ENCODE measurements at regions not wholly inside any gene's neighbourhood (a gene's known extent, or its start where the extent isn't known, plus 50 kb on each side); places are given as distances from the start of the nearest gene placed in this dataset.

GRCh38 chr5:176716320-176716719 lies 69.0 kb downstream of the TSPAN17 start:
- intact Hi-C loops (cut with micrococcal nuclease), result no loop called here
- no peaks in the 10 kb centered on the region for H3K9me3 ChIP-seq (replicated peaks; ENCODE audit: control insufficient read depth, insufficient read depth, low read length)
- H3K79me2 ChIP-seq (ENCODE audit: control insufficient read depth, insufficient read depth, low read length), result no peaks in the 10 kb centered on the region
- no TSS peak for BruUV-seq (replicated peaks)
- no peak overlapping the region for H2AFZ ChIP-seq (ENCODE audit: low read depth, low read length)
- H3K9me1 ChIP-seq (replicated peaks; ENCODE audit: control insufficient read depth, extremely low read depth, insufficient read depth, low read length), result no peaks in the 10 kb centered on the region
- H3K4me3 ChIP-seq (replicated peaks in 1 of 3; ENCODE audit: insufficient read depth in 1 of 3, low read depth in 1 of 3, low read length in 3 of 3), result no peak overlapping the region
- TF ChIP-seq POLR2AphosphoS5 (IDR thresholded peaks at IDR 0.05; ENCODE audit: insufficient read depth, low read depth, low read length), result no peak
- TF ChIP-seq EZH2 (IDR thresholded peaks at IDR 0.05; ENCODE audit: borderline replicate concordance, low read depth, low read length, severe bottlenecking), result no peak
- TF ChIP-seq FOS (IDR thresholded peaks at IDR 0.05; ENCODE audit: borderline replicate concordance, insufficient read depth, low read length), result no peak
- TF ChIP-seq GATA2 (IDR thresholded peaks at IDR 0.05; ENCODE audit: insufficient read depth, insufficient read length, low read depth, low read length), result no peak
- TF ChIP-seq, protein P1, sequence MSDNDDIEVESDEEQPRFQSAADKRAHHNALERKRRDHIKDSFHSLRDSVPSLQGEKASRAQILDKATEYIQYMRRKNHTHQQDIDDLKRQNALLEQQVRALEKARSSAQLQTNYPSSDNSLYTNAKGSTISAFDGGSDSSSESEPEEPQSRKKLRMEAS (IDR thresholded peaks at IDR 0.05; ENCODE audit: insufficient read depth, insufficient read length), result no peak
- no peak for TF ChIP-seq MYC (IDR thresholded peaks at IDR 0.05; ENCODE audit: low read depth, low read length)
- TF ChIP-seq JUN (IDR thresholded peaks at IDR 0.05; ENCODE audit: borderline replicate concordance, insufficient read depth, insufficient read length, low read depth), result peak; percentile 10
- no peak for TF ChIP-seq POLR2A (IDR thresholded peaks at IDR 0.05; ENCODE audit: low read depth, low read length)
- POLR2A ChIA-PET, result no interaction called here
- no peaks in the 10 kb centered on the region for H4K20me1 ChIP-seq (replicated peaks; ENCODE audit: control insufficient read depth, extremely low read depth, insufficient read depth, low read length)
- H3K4me1 ChIP-seq (ENCODE audit: control insufficient read depth, extremely low read depth, insufficient read depth, low read length), result no peaks in the 10 kb centered on the region
- H3K27me3 ChIP-seq (ENCODE audit: control insufficient read depth in 2 of 2, insufficient read depth in 2 of 2, low read length in 2 of 2), result peaks cover 4 to 20% of the 10 kb centered on the region in 2 experiments
- dilution Hi-C loops (cut with MboI; ENCODE audit: extremely low pct_ligation_motif_present, low sequenced_read_pairs), result no loop called here
- FAIRE-seq, result no peak
- CTCF ChIA-PET, result interaction anchor here (0.6 to 1.0 kb wide), 3 partner anchors 28 to 1182 kb away, joined by 3 read pairs; no protein-coding TSS in a partner anchor
- no peak overlapping the region for H3K4me2 ChIP-seq (ENCODE audit: insufficient read depth, low read length)
- H3K36me3 ChIP-seq (ENCODE audit: control insufficient read depth in 2 of 2, extremely low read depth in 1 of 2, insufficient read depth in 2 of 2, low read length in 2 of 2), result no peaks in the 10 kb centered on the region
- H3K9ac ChIP-seq (replicated peaks; ENCODE audit: extremely low read depth, insufficient read depth, low read length), result no peak overlapping the region
- H3K27ac ChIP-seq (ENCODE audit: insufficient read depth, low read depth, low read length), result no peak overlapping the region
- no peak for DNase-seq (ENCODE audit: low read depth, low spot score)

DNA sequence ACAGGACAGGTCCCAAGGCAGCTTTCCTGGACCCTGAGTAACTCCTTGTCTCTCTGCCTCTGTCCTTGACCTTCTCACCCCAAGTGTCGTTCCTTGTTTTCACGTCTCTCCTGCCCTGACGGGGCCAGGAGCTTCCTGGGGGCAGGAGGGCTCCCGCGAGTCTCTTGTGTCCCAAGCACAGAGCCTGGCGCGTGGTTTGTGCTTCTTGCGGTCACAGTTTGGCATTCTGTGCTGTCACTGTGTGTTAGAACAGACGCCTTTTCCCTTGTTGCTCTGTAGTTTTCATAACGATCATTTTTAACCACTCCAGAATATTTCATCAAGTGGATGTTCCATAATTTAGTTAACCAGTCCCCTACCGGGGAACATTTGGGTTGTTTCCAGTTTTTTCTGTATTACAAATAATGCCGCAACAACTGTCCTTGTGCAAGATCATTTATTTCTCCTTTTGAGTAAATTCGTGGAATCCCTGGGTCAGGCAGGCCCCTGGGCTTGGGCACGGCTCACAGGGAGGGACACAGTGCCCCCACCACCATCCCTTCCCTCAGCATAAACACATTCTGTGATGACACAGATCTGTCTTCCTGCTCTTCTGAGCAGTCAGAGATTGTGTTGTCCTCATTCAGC lies 71.9 kb downstream of the TSPAN17 start:
- TF ChIP-seq JUN (IDR thresholded peaks at IDR 0.05; ENCODE audit: borderline replicate concordance, insufficient read depth, insufficient read length, low read depth) (no peak), EZH2 (IDR thresholded peaks at IDR 0.05; ENCODE audit: borderline replicate concordance, low read depth, low read length, severe bottlenecking) (no peak)
- Histone ChIP-seq H3K36me3 (ENCODE audit: control insufficient read depth in 2 of 2, extremely low read depth in 1 of 2, insufficient read depth in 2 of 2, low read length in 2 of 2) (no peaks in the 10 kb centered on the region), H3K79me2 (ENCODE audit: control insufficient read depth, insufficient read depth, low read length) (no peaks in the 10 kb centered on the region), H3K9me1 (replicated peaks; ENCODE audit: control insufficient read depth, extremely low read depth, insufficient read depth, low read length) (no peaks in the 10 kb centered on the region), H3K27me3 (ENCODE audit: control insufficient read depth in 2 of 2, insufficient read depth in 2 of 2, low read length in 2 of 2) (peaks cover 4 to 9% of the 10 kb centered on the region in 2 experiments), H3K4me3 (replicated peaks in 1 of 3; ENCODE audit: insufficient read depth in 1 of 3, low read depth in 1 of 3, low read length in 3 of 3) (no peak overlapping the region), H3K9ac (replicated peaks; ENCODE audit: extremely low read depth, insufficient read depth, low read length) (no peak overlapping the region), H3K4me1 (ENCODE audit: control insufficient read depth, extremely low read depth, insufficient read depth, low read length) (no peaks in the 10 kb centered on the region), H3K27ac (ENCODE audit: insufficient read depth, low read depth, low read length) (no peak overlapping the region), H4K20me1 (replicated peaks; ENCODE audit: control insufficient read depth, extremely low read depth, insufficient read depth, low read length) (no peaks in the 10 kb centered on the region), H2AFZ (ENCODE audit: low read depth, low read length) (no peak overlapping the region), H3K9me3 (replicated peaks; ENCODE audit: control insufficient read depth, insufficient read depth, low read length) (no peaks in the 10 kb centered on the region), H3K4me2 (ENCODE audit: insufficient read depth, low read length) (no peak overlapping the region)
- DNase-seq (ENCODE audit: low read depth, low spot score), result no peak
- FAIRE-seq, result no peak
- intact Hi-C loops (cut with micrococcal nuclease) (no loop called here), dilution Hi-C loops (cut with MboI; ENCODE audit: extremely low pct_ligation_motif_present, low sequenced_read_pairs) (no loop called here)
- no TSS peak for BruUV-seq (replicated peaks)
- ChIA-PET POLR2A (no interaction called here), CTCF (interaction anchor here (1.1 kb wide), 1 partner anchor 59 kb away, joined by 3 read pairs; no protein-coding TSS in a partner anchor)

Data from endothelial cell of umbilical vein (primary cell).